SK-N-SH (cell line): ENCODE measurements at regions not wholly inside any gene's neighbourhood (a gene's known extent, or its start where the extent isn't known, plus 50 kb on each side); places are given as distances from the start of the nearest gene placed in this dataset.

Experiments
- CHD2 ChIP-seq: fragments of 150-350 bp; IDR thresholded peaks from 2 replicates; pipeline ENCODE4 v1.6.1; 2018; ENCODE audit warnings: low read length; ENCODE audit not compliant: partially characterized antibody
- EZH2phosphoT487 ChIP-seq: fragments of 200-600 bp; sonication (generic); IDR thresholded peaks from 2 replicates; pipeline ENCODE4 v1.6.1; 2017; ENCODE audit warnings: low read depth, mixed run types, mild to moderate bottlenecking, antibody characterized with exemption, moderate library complexity, borderline replicate concordance
- GATA2 ChIP-seq: sonication (generic); formaldehyde crosslinking; IDR thresholded peaks from 2 replicates; pipeline ENCODE4 v1.5.0; 2020; ENCODE audit warnings: mild to moderate bottlenecking, missing genetic modification reagents
- POLR2AphosphoS5 ChIP-seq: IDR thresholded peaks from 2 replicates; pipeline ENCODE4 v1.6.1; 2012; ENCODE audit warnings: low read depth, low read length
- RCOR1 ChIP-seq: fragments of 150-350 bp; IDR thresholded peaks from 2 replicates; pipeline ENCODE4 v1.6.1; 2017; ENCODE audit warnings: antibody characterized with exemption, low read length
- TF ChIP-seq, protein P1 (sequence below): fragments of 200-600 bp; sonication (generic); IDR thresholded peaks from 2 replicates; pipeline ENCODE4 v1.6.1; 2017; ENCODE audit warnings: antibody characterized with exemption, mild to moderate bottlenecking, moderate library complexity

DNA sequence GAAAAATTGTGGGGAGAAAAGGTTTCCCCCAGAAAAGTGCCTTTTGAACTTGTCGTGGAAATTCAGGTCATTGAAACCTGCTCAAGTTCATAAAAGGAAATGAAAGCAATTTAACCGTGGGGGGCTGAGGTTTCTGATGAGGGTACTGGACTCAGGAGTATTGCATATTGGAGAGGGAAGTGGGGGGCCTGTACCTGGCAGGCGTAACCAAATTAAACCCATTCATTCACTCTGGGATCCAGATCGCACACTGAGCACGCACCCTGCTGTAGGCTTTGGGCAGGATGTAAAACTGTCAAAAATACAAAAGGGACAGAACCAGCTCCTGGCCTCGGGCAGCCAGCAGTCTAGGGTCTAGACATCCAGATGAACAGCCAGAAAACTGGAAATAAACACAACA is 1517.4 kb downstream of the BRD1 start:
- TF ChIP-seq RCOR1, result no peak
- no peak for TF ChIP-seq POLR2AphosphoS5
- TF ChIP-seq, protein P1, sequence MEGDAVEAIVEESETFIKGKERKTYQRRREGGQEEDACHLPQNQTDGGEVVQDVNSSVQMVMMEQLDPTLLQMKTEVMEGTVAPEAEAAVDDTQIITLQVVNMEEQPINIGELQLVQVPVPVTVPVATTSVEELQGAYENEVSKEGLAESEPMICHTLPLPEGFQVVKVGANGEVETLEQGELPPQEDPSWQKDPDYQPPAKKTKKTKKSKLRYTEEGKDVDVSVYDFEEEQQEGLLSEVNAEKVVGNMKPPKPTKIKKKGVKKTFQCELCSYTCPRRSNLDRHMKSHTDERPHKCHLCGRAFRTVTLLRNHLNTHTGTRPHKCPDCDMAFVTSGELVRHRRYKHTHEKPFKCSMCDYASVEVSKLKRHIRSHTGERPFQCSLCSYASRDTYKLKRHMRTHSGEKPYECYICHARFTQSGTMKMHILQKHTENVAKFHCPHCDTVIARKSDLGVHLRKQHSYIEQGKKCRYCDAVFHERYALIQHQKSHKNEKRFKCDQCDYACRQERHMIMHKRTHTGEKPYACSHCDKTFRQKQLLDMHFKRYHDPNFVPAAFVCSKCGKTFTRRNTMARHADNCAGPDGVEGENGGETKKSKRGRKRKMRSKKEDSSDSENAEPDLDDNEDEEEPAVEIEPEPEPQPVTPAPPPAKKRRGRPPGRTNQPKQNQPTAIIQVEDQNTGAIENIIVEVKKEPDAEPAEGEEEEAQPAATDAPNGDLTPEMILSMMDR, result no peak
- no peak for TF ChIP-seq CHD2
- TF ChIP-seq EZH2phosphoT487, result no peak
- TF ChIP-seq GATA2 (CRISPR knock-in tag), result no peak
